ENCODE measurements at regions not wholly inside any gene's neighbourhood (a gene's known extent, or its start where the extent isn't known, plus 50 kb on each side); places are given as distances from the start of the nearest gene placed in this dataset.

GRCh38 chr14:53840444-53840843 lies 116.2 kb downstream of the BMP4 start:
- DNase-seq (ENCODE audit: low spot score), result no peak
- H3K4me3 Mint-ChIP-seq, result no peak overlapping the region
- Histone ChIP-seq H3K4me3 (no peak overlapping the region), H2AFZ (no peak overlapping the region), H3F3A (replicated peaks; ENCODE audit: low read depth) (no peaks in the 10 kb centered on the region), H3K4me1 (ENCODE audit: insufficient read depth) (no peaks in the 10 kb centered on the region), H3K27ac (ENCODE audit: low read depth) (no peak overlapping the region), H4K20me1 (replicated peaks; ENCODE audit: insufficient read depth) (no peaks in the 10 kb centered on the region), H3K36me3 (ENCODE audit: insufficient read depth) (no peaks in the 10 kb centered on the region), H3K9me2 (ENCODE audit: insufficient read depth) (0 out of 2 replicates have a peak, but pooled peaks cover 4% of the 10 kb centered on the region), H3K4me2 (no peak overlapping the region), H3K27me3 (ENCODE audit: insufficient read depth) (no peaks in the 10 kb centered on the region), H3K79me2 (replicated peaks; ENCODE audit: insufficient read depth) (no peaks in the 10 kb centered on the region)
- H3K9me3 Mint-ChIP-seq, result peaks cover 10% of the 10 kb centered on the region; the same call in 2 of the 3 replicates
- no peak for ATAC-seq
- no peaks in the 10 kb centered on the region for H3K4me1 Mint-ChIP-seq
- no peak overlapping the region for H3K27ac Mint-ChIP-seq
- TF ChIP-seq CTCF (conservative IDR thresholded peaks at IDR 0.05; ENCODE audit: low read depth in 2 of 2) (no peak), ZNF114 (CRISPR knock-in tag; IDR thresholded peaks at IDR 0.05) (no peak), STAT1 (IDR thresholded peaks at IDR 0.05; ENCODE audit: unreplicated experiment) (no peak), CREB1 (CRISPR knock-in tag; IDR thresholded peaks at IDR 0.05; ENCODE audit: low read depth) (no peak), REST (IDR thresholded peaks at IDR 0.05; ENCODE audit: unreplicated experiment) (no peak), EZH2phosphoT487 (IDR thresholded peaks at IDR 0.05; ENCODE audit: unreplicated experiment) (no peak)
- peaks cover 6% of the 10 kb centered on the region; the same call in 1 of the 3 replicates for H3K36me3 Mint-ChIP-seq (ENCODE audit: low read depth)
- no peaks in the 10 kb centered on the region for H3K27me3 Mint-ChIP-seq (ENCODE audit: insufficient read depth, low read depth, poor library complexity)

GRCh38 chr14:53838374-53838773 lies 118.3 kb downstream of the BMP4 start:
- no peaks in the 10 kb centered on the region for H4K20me1 ChIP-seq (replicated peaks; ENCODE audit: insufficient read depth)
- no peaks in the 10 kb centered on the region for H3K27me3 ChIP-seq (ENCODE audit: insufficient read depth)
- H3K9me2 ChIP-seq (ENCODE audit: insufficient read depth), result 0 out of 2 replicates have a peak, but pooled peaks cover 4% of the 10 kb centered on the region
- no peak overlapping the region for H3K4me2 ChIP-seq
- H3K27ac ChIP-seq (ENCODE audit: low read depth), result no peak overlapping the region
- H3K27me3 Mint-ChIP-seq (ENCODE audit: insufficient read depth, low read depth, poor library complexity), result no peaks in the 10 kb centered on the region
- no peaks in the 10 kb centered on the region for H3K4me1 ChIP-seq (ENCODE audit: insufficient read depth)
- H3K4me1 Mint-ChIP-seq, result no peaks in the 10 kb centered on the region
- no peak overlapping the region for H3K4me3 Mint-ChIP-seq
- no peaks in the 10 kb centered on the region for H3K79me2 ChIP-seq (replicated peaks; ENCODE audit: insufficient read depth)
- no peaks in the 10 kb centered on the region for H3F3A ChIP-seq (replicated peaks; ENCODE audit: low read depth)
- no peak overlapping the region for H3K4me3 ChIP-seq
- no peak overlapping the region for H3K27ac Mint-ChIP-seq
- no peaks in the 10 kb centered on the region for H3K36me3 ChIP-seq (ENCODE audit: insufficient read depth)
- peaks cover 6% of the 10 kb centered on the region; the same call in 1 of the 3 replicates for H3K36me3 Mint-ChIP-seq (ENCODE audit: low read depth)
- H2AFZ ChIP-seq, result no peak overlapping the region
- ATAC-seq (no peak), DNase-seq (ENCODE audit: low spot score) (no peak)
- peaks cover 10% of the 10 kb centered on the region; the same call in 2 of the 3 replicates for H3K9me3 Mint-ChIP-seq
- no peak for TF ChIP-seq POLR2AphosphoS5 (IDR thresholded peaks at IDR 0.05; ENCODE audit: low read depth)
- no peak for TF ChIP-seq EZH2phosphoT487 (IDR thresholded peaks at IDR 0.05; ENCODE audit: unreplicated experiment)
- TF ChIP-seq REST (IDR thresholded peaks at IDR 0.05; ENCODE audit: unreplicated experiment), result no peak

All from GM23338 (cell line).